Caco-2 (cell line): ENCODE measurements at regions not wholly inside any gene's neighbourhood (a gene's known extent, or its start where the extent isn't known, plus 50 kb on each side); places are given as distances from the start of the nearest gene placed in this dataset.

ENCODE experiments used
- BruUV-seq: library from RNA; stranded (reverse); fragments of 400-500 nt; replicated peaks from 2 replicates; lab custom pipeline; 2021; lab: Mats Ljungman, UMichigan
- CTCF ChIA-PET: fragments of 300-600 bp; sonication (Branson Sonifier 250); formaldehyde crosslinking; loops from one replicate; lab custom pipeline; 2022; ENCODE audit warnings: antibody characterized with exemption; lab: Charles Lee
- POLR2A ChIA-PET: fragments of 300-600 bp; sonication (Branson Sonifier 250); formaldehyde crosslinking; loops from one replicate; lab custom pipeline; 2022; ENCODE audit warnings: antibody characterized with exemption; lab: Charles Lee
- DNase-seq, 2 experiments: peaks; one replicate each; pipeline versions ENCODE4 v3.0.0 to v3.0.0-alpha.2; 2020 to 2022
- H3K27me3 ChIP-seq: replicated peaks from 2 replicates; pipeline ENCODE4 v1.6.0; 2011; ENCODE audit warnings: low read length; ENCODE audit not compliant: control insufficient read depth, insufficient read depth
- H3K36me3 ChIP-seq: 2 replicates; pipeline ENCODE4 v1.5.1; 2011; ENCODE audit warnings: low read length; ENCODE audit not compliant: control insufficient read depth, insufficient read depth
- H3K4me1 ChIP-seq: fragments of 250-450 bp; sonication (Bioruptor Pico); 2 replicates; pipeline ENCODE4 v1.5.1; 2020; ENCODE audit warnings: mild to moderate bottlenecking
- H3K4me3 ChIP-seq: 2 replicates; pipeline ENCODE4 v1.5.1; 2011; ENCODE audit warnings: low read depth, mild to moderate bottlenecking, control low read depth, low read length
- H3K9me3 ChIP-seq: fragments of 250-450 bp; sonication (Bioruptor Pico); 2 replicates; pipeline ENCODE4 v1.5.1; 2020; ENCODE audit warnings: mild to moderate bottlenecking, moderate library complexity
- H3K27ac Mint-ChIP-seq: one replicate; pipeline ENCODE4 v1.8.0; 2022; ENCODE audit warnings: mixed read lengths; ENCODE audit not compliant: unreplicated experiment
- H3K27me3 Mint-ChIP-seq: one replicate; pipeline ENCODE4 v1.8.0; 2022; ENCODE audit warnings: mixed read lengths; ENCODE audit not compliant: insufficient read depth, unreplicated experiment
- H3K36me3 Mint-ChIP-seq: one replicate; pipeline ENCODE4 v1.8.0; 2022; ENCODE audit warnings: mild to moderate bottlenecking, mixed read lengths; ENCODE audit not compliant: insufficient read depth, unreplicated experiment
- H3K4me1 Mint-ChIP-seq: one replicate; pipeline ENCODE4 v1.8.0; 2022; ENCODE audit warnings: low read depth, mixed read lengths; ENCODE audit not compliant: unreplicated experiment
- H3K4me3 Mint-ChIP-seq: one replicate; pipeline ENCODE4 v1.8.0; 2022; ENCODE audit warnings: mild to moderate bottlenecking, moderate library complexity, mixed read lengths; ENCODE audit not compliant: unreplicated experiment
- H3K9me3 Mint-ChIP-seq: one replicate; pipeline ENCODE4 v1.8.0; 2022; ENCODE audit warnings: mixed read lengths; ENCODE audit not compliant: unreplicated experiment
- CTCF ChIP-seq, 2 experiments: fragments of 200-600 bp in 1 of 2; IDR thresholded peaks; 1 replicate in 1 of 2; 2 replicates in 1 of 2; pipeline versions ENCODE4 v1.5.1 to v1.8.0; 2011 to 2022; ENCODE audit warnings: antibody characterized with exemption in 1 of 2, control low read depth in 1 of 2, inconsistent platforms in 1 of 2, low read depth in 1 of 2, low read length in 1 of 2, mild to moderate bottlenecking in 1 of 2, moderate library complexity in 1 of 2; ENCODE audit not compliant: insufficient read depth in 1 of 2, severe bottlenecking in 1 of 2, unreplicated experiment in 1 of 2
- intact Hi-C: fragments of 100-400 bp; cut with micrococcal nuclease; formaldehyde crosslinking; loops from one replicate; pipeline ENCODE4 v1.10.0; 2022; ENCODE audit not compliant: unreplicated experiment

GRCh38 chr17:71399221-71399620 is 721.6 kb upstream of the SOX9 start:
- H3K4me1 ChIP-seq: no peaks in the 10 kb centered on the region
- ChIA-PET POLR2A (interaction anchor here (0.6 kb wide), 1 partner anchor 96 kb away, joined by 5 read pairs; no protein-coding TSS in a partner anchor), CTCF (no interaction called here)
- Mint-ChIP-seq H3K27me3 (peaks cover 2% of the 10 kb centered on the region), H3K27ac (no peak overlapping the region), H3K9me3 (no peaks in the 10 kb centered on the region), H3K4me3 (no peak overlapping the region), H3K36me3 (no peaks in the 10 kb centered on the region), H3K4me1 (peaks cover 8% of the 10 kb centered on the region)
- H3K36me3 ChIP-seq: no peaks in the 10 kb centered on the region
- no peaks in the 10 kb centered on the region for H3K27me3 ChIP-seq
- H3K4me3 ChIP-seq: no peak overlapping the region
- H3K9me3 ChIP-seq: no peaks in the 10 kb centered on the region
- no peak for TF ChIP-seq CTCF (IDR thresholded peaks at IDR 0.05; ENCODE audit: insufficient read depth in 1 of 2, low read depth in 1 of 2, low read length in 1 of 2, severe bottlenecking in 1 of 2, unreplicated experiment in 1 of 2)
- DNase-seq: no peak
- no TSS peak for BruUV-seq
- intact Hi-C loops: no loop called here

GRCh38 chr17:71399649-71400048 is 721.2 kb upstream of the SOX9 start:
- Mint-ChIP-seq H3K27ac (no peak overlapping the region), H3K9me3 (no peaks in the 10 kb centered on the region), H3K4me3 (no peak overlapping the region), H3K36me3 (no peaks in the 10 kb centered on the region), H3K27me3 (peaks cover 2% of the 10 kb centered on the region), H3K4me1 (peaks cover 8% of the 10 kb centered on the region)
- no peak for TF ChIP-seq CTCF (IDR thresholded peaks at IDR 0.05; ENCODE audit: insufficient read depth in 1 of 2, low read depth in 1 of 2, low read length in 1 of 2, severe bottlenecking in 1 of 2, unreplicated experiment in 1 of 2)
- H3K4me3 ChIP-seq: no peak overlapping the region
- BruUV-seq: no TSS peak
- CTCF ChIA-PET: no interaction called here
- no peak for DNase-seq
- no peaks in the 10 kb centered on the region for H3K9me3 ChIP-seq
- POLR2A ChIA-PET: interaction anchor here (0.6 kb wide), 1 partner anchor 97 kb away, joined by 5 read pairs; no protein-coding TSS in a partner anchor
- H3K4me1 ChIP-seq: no peaks in the 10 kb centered on the region
- H3K27me3 ChIP-seq: no peaks in the 10 kb centered on the region
- no peaks in the 10 kb centered on the region for H3K36me3 ChIP-seq
- intact Hi-C loops: no loop called here

- no peaks in the 10 kb centered on the region for H3K36me3 ChIP-seq
- Mint-ChIP-seq H3K36me3 (no peaks in the 10 kb centered on the region), H3K9me3 (no peaks in the 10 kb centered on the region), H3K27me3 (peaks cover 2% of the 10 kb centered on the region), H3K4me3 (no peak overlapping the region), H3K27ac (no peak overlapping the region), H3K4me1 (peaks cover 8% of the 10 kb centered on the region)
- ChIA-PET POLR2A (no interaction called here), CTCF (no interaction called here)
- DNase-seq: no peak
- H3K4me1 ChIP-seq: no peaks in the 10 kb centered on the region
- no TSS peak for BruUV-seq
- intact Hi-C loops: no loop called here
- no peak for TF ChIP-seq CTCF (IDR thresholded peaks at IDR 0.05; ENCODE audit: insufficient read depth in 1 of 2, low read depth in 1 of 2, low read length in 1 of 2, severe bottlenecking in 1 of 2, unreplicated experiment in 1 of 2)
- no peak overlapping the region for H3K4me3 ChIP-seq
- H3K27me3 ChIP-seq: no peaks in the 10 kb centered on the region
- H3K9me3 ChIP-seq: no peaks in the 10 kb centered on the region
These were observed 718.8 kb upstream of the SOX9 start for GRCh38 chr17:71402007-71402406.
